ENCODE measurements at regions not wholly inside any gene's neighbourhood (a gene's known extent, or its start where the extent isn't known, plus 50 kb on each side); places are given as distances from the start of the nearest gene placed in this dataset.

DNA sequence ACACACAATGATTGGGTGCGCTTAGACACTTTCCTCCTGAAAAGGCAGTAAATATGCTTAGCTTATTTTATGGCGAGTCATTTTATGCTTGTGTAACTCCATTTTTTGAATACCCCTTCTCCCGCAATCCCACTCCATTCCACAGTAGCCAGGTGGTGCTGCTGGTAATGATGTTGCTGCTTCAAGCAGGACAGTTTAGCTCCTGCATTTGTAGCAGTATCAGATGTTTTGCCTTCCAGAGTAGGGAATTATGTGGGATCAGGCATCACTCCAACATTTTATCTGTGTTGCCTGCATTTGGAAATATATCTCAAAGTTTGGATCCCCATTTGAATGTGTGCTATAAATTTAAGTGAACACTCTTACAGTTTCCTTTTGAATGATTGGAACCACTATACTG lies 302.1 kb upstream of the SGO1 start:
- no peak overlapping the region for H3K27ac ChIP-seq (ENCODE audit: low read depth in 1 of 2, low read length in 2 of 2)
- DNase-seq, result no peak
- H3K9ac ChIP-seq (ENCODE audit: insufficient read depth, low read length, poor library complexity, severe bottlenecking), result no peak overlapping the region
- H3K4me1 ChIP-seq (ENCODE audit: control insufficient read depth in 1 of 2, insufficient read depth in 2 of 2, low read length in 2 of 2), result no peaks in the 10 kb centered on the region
- Mint-ChIP-seq H3K27me3 (ENCODE audit: low read depth in 3 of 3) (no peaks in the 10 kb centered on the region), H3K27ac (no peak overlapping the region), H3K4me3 (no peak overlapping the region), H3K4me1 (no peaks in the 10 kb centered on the region), H3K36me3 (no peaks in the 10 kb centered on the region), H3K9me3 (peaks cover 2 to 7% (median 4%) of the 10 kb centered on the region in 7 donors)
- peaks cover 0 to 8% of the 10 kb centered on the region in 2 donors for H3K9me3 ChIP-seq (replicated peaks in 1 of 2; ENCODE audit: control insufficient read depth in 1 of 2, insufficient read depth in 1 of 2, low read length in 2 of 2)
- TF ChIP-seq, protein P1, sequence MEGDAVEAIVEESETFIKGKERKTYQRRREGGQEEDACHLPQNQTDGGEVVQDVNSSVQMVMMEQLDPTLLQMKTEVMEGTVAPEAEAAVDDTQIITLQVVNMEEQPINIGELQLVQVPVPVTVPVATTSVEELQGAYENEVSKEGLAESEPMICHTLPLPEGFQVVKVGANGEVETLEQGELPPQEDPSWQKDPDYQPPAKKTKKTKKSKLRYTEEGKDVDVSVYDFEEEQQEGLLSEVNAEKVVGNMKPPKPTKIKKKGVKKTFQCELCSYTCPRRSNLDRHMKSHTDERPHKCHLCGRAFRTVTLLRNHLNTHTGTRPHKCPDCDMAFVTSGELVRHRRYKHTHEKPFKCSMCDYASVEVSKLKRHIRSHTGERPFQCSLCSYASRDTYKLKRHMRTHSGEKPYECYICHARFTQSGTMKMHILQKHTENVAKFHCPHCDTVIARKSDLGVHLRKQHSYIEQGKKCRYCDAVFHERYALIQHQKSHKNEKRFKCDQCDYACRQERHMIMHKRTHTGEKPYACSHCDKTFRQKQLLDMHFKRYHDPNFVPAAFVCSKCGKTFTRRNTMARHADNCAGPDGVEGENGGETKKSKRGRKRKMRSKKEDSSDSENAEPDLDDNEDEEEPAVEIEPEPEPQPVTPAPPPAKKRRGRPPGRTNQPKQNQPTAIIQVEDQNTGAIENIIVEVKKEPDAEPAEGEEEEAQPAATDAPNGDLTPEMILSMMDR (IDR thresholded peaks at IDR 0.05), result no peak
- no CpG with 5 or more reads among the region's 3 CpGs for WGBS (ENCODE audit: insufficient coverage)
- no peak overlapping the region for H2AFZ ChIP-seq (ENCODE audit: insufficient read depth, low read depth, low read length, poor library complexity, severe bottlenecking)
- no peaks in the 10 kb centered on the region for H3K27me3 ChIP-seq (ENCODE audit: control insufficient read depth in 2 of 2, insufficient read depth in 2 of 2, low read length in 2 of 2)
- H3K4me2 ChIP-seq (replicated peaks; ENCODE audit: extremely low read depth, low read length, poor library complexity, severe bottlenecking), result no peak overlapping the region
- no peaks in the 10 kb centered on the region for H4K20me1 ChIP-seq (ENCODE audit: insufficient read depth, low read length)
- H3K36me3 ChIP-seq (replicated peaks in 1 of 2; ENCODE audit: control insufficient read depth in 1 of 2, insufficient read depth in 2 of 2, low read length in 2 of 2), result no peaks in the 10 kb centered on the region
- H3K79me2 ChIP-seq (ENCODE audit: insufficient read depth, low read length), result no peaks in the 10 kb centered on the region
- H3K4me3 ChIP-seq (replicated peaks in 1 of 3; ENCODE audit: low read depth in 2 of 3, low read length in 3 of 3), result no peak overlapping the region
- intact Hi-C loops (cut with micrococcal nuclease), result no loop called here

DNA sequence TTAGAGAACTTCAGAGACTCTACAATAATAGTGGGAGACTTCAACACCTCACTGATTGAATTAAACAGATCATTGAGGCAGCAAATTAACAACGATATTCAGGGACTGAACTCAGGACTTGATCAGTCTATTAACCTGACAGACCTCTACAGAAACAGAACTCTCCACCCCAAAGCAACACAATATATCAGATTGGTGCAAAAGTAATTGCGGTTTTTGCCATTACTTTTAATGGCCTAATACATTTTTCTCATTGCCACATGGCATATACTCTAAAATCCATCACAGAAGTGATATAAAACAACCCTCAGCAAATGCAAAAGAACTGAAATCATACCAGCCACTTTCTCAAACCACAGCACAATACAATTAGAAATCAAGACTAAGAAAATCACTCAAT lies 298.1 kb upstream of the SGO1 start:
- TF ChIP-seq, protein P1 (IDR thresholded peaks at IDR 0.05), result no peak
- Histone ChIP-seq H3K9ac (ENCODE audit: insufficient read depth, low read length, poor library complexity, severe bottlenecking) (no peak overlapping the region), H3K4me1 (ENCODE audit: control insufficient read depth in 1 of 2, insufficient read depth in 2 of 2, low read length in 2 of 2) (no peaks in the 10 kb centered on the region), H4K20me1 (ENCODE audit: insufficient read depth, low read length) (no peaks in the 10 kb centered on the region), H3K9me3 (replicated peaks in 1 of 2; ENCODE audit: control insufficient read depth in 1 of 2, insufficient read depth in 1 of 2, low read length in 2 of 2) (peaks cover 10 to 25% of the 10 kb centered on the region in 2 donors), H2AFZ (ENCODE audit: insufficient read depth, low read depth, low read length, poor library complexity, severe bottlenecking) (no peak overlapping the region), H3K79me2 (ENCODE audit: insufficient read depth, low read length) (no peaks in the 10 kb centered on the region), H3K4me3 (replicated peaks in 1 of 3; ENCODE audit: low read depth in 2 of 3, low read length in 3 of 3) (no peak overlapping the region), H3K27me3 (ENCODE audit: control insufficient read depth in 2 of 2, insufficient read depth in 2 of 2, low read length in 2 of 2) (no peaks in the 10 kb centered on the region), H3K4me2 (replicated peaks; ENCODE audit: extremely low read depth, low read length, poor library complexity, severe bottlenecking) (no peak overlapping the region), H3K27ac (ENCODE audit: low read depth in 1 of 2, low read length in 2 of 2) (no peak overlapping the region), H3K36me3 (replicated peaks in 1 of 2; ENCODE audit: control insufficient read depth in 1 of 2, insufficient read depth in 2 of 2, low read length in 2 of 2) (no peaks in the 10 kb centered on the region)
- intact Hi-C loops (cut with micrococcal nuclease), result no loop called here
- Mint-ChIP-seq H3K27me3 (ENCODE audit: low read depth in 3 of 3) (no peaks in the 10 kb centered on the region), H3K9me3 (peaks cover 6 to 13% (median 10%) of the 10 kb centered on the region in 7 donors), H3K27ac (no peak overlapping the region), H3K4me1 (no peaks in the 10 kb centered on the region), H3K4me3 (no peak overlapping the region), H3K36me3 (no peaks in the 10 kb centered on the region)
- no peak for DNase-seq
- 100% methylated on average over 1 of the region's 2 CpGs for WGBS (ENCODE audit: insufficient coverage)

Data from CD14-positive monocyte (primary cell).